GM19452 (cell line): ENCODE measurements at regions not wholly inside any gene's neighbourhood (a gene's known extent, or its start where the extent isn't known, plus 50 kb on each side); places are given as distances from the start of the nearest gene placed in this dataset.
"Not testable (repeated sequence)": the region's sequence is repeated elsewhere in the genome, so short reads cannot be mapped to it uniquely, and the experiment has no call there.

Experiments
- ATAC-seq: cut with Tn5 transposase; IDR thresholded peaks from one replicate; pipeline ENCODE4 v1.9.1; 2021; ENCODE audit not compliant: unreplicated experiment

DNA sequence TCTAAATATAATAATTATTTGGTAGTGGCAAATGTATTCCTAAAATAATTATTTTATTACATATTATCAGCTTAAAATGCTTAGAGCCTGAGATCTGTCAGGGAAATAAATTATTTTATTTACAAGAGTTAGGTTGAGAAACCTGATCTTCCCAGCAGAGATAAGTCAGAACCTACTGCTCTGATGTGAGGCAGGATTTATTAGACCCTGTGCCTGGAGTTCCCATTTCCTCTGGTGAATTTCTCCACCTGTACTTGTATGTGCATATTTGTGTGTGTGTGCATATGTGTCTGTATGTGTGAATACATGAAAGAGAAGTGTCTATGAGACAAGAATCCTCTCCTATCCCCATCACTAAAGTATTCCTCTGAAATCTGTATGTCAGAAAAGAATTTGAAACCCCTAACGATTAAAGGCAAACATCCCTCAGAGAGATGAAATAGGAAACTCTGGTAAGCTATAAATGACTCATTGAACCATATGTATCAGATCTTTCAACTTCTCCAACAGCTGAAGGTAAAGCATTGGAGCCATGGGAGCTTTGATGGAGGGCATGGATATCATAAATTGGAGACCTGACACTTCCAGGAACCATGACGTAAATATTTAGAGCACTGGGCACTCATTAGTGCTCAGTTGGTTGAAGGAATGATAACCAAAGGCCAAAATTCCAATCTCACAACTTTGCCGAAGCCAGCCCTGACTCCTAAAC lies 190.9 kb downstream of the XPNPEP1 start:
- ATAC-seq: no peak

DNA sequence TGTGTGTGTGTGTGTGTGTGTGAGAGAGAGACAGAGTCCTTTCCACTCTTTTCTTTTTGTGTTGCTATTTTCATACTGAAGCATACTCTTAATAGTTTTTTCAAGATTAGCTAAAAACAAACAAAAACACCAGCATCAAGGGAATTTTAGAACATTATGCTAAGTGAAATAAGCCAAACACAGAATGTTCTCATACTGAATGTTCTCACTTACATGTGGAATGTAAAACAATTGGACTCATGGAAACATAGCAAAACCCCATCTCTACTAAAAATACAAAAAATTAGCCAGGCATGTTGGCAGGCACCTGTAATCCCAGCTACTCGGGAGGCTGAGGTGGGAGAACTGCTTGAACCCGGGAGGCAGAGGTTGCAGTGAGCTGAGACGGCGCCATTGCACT lies 193.4 kb downstream of the XPNPEP1 start:
- ATAC-seq: not testable (repeated sequence)

DNA sequence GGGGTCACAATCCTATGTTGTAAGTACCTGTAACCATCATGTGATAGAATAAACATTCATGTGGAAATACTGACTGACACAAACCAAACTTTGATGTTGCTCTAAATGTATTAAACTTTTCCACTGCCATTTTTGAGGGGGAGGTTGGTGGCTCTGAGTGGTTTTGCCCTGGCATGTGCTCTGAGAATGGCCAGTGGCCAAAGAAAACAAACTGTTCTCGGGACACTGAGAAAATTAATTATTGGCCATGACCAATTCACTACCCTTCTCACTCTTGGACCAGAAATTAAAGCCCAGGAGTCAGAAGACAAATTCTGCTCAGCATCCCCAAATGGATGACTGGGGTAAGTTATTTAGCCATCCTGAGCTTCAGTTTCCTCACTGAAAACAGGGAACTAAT lies 195.9 kb downstream of the XPNPEP1 start:
- no peak for ATAC-seq

DNA sequence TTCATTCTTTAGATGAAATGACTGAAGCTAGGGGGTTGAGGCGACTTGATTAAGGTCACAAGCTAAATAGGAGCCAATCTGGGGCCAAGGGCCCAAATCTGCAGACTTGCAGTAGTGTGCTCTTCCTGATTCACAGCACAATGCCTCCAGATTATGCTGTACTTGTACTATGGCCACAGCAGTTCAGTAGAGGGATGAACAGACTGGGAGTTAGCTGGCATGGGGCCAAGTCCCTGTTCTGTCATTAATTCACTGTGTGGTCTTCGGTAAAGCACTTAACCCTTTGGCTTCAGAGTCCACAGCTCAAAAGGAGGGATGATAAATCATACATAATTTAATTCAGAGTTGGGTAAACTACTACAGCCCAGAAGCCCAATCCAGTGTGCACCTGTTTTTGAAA lies 196.8 kb downstream of the XPNPEP1 start:
- no peak for ATAC-seq

DNA sequence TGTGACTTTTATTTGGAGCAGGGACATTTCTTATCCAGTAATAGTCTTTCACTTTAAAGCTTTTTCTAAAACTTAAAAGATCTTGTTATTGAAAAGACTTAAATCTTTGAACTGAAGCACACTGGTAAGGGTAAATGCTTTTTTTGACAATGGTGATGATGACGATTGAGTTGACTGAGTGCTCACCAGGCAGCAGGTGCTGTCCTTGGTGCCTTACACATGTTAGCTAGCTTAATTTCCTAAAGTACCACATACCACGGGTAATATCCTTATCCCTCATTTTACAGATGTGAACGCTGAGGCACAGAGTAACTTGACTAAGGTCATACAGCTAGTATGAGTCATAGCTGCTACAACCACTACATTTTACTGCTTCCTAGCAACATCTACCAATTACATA lies 200.0 kb downstream of the XPNPEP1 start:
- no peak for ATAC-seq

DNA sequence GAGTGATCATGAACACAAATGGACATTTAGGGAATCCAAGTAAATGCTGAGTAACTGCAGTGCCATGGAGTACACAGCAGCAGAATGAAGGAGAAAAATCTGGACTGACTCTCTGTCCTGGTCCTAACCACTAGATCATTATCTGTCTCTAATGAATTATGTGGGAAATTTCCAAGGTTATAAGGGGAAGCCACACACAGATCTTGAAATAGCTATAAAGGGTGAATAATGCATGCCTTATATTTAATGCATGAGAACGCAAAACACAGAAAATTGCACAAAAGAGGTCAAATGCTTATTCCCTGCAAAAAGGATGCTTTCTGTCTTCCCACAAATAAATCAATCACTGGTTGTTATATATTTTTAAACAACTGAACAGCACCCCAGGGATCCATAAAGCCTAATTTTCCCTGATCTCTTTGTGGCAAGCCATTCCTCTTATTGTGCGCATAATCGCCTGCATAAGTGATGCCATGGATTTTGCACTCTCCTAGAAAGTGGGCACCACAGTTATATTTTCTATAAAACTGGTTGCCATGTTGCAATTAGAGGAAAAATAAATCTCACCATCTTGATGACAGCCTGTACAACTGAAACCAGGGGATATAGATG lies 201.8 kb downstream of the XPNPEP1 start:
- ATAC-seq: no peak

DNA sequence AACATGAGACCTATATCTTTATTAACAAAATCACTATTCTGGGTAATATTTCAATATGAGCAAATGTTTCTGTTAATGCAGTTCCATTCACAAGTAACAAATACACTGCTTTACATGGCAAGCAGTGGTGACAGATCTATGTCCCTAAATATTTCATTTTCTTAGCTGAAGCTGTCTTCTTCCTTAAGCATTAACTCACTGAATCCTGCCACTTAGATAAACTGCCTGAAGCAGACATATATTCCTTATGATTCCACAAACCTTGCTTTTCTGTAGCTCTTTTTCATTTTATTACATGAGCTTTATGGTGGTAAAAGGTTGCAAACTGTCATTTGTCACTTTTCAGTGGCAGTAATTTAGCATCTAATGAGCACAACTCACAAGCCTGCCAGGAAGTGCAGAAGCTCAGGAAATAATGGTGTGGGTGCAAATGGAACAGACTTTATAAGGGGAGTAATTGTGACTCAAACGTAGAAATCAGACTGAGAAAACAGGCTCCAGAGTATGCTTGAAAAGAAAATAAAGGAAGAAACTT lies 217.2 kb downstream of the XPNPEP1 start:
- ATAC-seq: no peak

DNA sequence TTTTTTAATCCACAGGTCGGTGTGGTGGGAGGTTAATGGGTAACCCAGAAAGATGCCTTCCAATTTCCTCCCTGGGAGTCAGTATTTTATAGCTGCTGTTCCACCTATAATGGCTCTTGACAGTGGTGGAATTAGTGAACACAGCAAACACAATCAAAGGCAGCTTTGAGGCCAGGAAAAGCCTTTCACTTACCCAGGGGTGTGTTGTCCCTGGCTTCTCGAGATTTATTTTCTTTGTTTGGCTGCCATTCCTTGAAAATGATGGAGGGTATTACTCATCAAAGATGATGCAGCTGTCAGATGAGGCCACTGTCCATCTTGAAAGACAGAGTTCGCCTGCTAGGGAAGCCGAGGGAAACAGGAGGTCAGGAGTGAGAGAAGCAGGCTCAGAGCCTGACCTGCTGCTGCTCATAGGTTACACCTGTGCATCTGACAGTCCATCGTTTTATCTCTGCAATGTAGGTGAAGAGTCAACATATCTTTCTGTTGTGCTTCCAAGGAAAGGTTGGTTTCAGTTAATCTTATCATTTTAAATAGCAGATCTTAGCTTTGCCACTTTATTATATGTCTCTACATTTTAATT lies 221.6 kb downstream of the XPNPEP1 start:
- ATAC-seq: no peak

DNA sequence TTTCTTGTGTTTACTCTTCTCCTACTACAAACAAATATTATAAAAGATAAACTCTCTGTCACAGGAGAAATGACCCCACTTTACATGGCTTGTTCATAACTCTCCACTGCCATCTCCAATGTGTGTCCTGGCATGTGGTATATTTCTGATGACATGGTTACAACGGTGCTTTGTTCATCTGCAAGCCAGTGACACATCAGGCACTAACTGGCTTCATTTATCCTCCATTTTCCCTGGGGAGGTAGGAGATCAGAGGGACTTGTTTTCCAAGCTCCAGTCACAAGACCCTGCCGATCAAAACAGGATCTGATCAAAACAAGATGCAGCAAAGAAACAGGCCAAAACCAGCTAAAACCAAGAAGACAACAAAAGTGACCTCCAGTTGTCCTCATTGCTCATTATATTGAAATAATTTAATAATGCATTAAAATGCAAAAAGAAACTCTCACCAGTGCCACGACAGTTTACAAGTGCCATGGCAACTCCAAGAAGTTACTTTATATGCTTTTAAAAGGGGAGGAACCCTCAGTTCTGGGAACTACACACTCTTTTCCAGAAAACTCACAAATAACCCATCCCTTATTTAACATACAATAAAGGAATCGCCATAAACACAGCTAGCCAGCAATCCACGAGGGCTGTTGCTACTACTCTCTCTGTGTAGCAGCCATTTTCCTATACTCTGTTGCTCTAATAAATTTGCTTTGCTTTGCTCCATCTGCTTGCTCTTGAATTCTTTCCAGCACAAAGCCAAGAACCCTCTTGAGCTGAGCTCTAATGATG lies 224.2 kb downstream of the XPNPEP1 start:
- ATAC-seq: no peak

DNA sequence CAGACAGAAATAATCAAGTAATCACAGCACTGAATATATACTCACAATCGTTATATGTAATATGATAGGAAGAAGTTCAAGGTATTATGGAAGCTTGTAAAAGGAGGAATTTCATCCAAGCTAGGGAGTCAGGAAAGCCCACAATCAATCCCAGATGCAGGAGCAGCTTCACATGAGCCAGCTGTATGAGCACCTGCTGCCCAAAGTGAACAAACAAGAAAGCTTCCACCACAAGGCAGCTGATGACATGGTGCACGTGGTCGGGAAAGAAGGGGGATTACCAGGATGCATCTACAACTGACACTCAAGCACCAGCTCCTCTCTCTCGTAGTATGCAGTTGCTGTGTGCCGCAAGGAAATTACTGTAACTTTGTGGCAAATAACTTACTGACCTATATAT lies 225.2 kb downstream of the XPNPEP1 start:
- ATAC-seq: no peak

DNA sequence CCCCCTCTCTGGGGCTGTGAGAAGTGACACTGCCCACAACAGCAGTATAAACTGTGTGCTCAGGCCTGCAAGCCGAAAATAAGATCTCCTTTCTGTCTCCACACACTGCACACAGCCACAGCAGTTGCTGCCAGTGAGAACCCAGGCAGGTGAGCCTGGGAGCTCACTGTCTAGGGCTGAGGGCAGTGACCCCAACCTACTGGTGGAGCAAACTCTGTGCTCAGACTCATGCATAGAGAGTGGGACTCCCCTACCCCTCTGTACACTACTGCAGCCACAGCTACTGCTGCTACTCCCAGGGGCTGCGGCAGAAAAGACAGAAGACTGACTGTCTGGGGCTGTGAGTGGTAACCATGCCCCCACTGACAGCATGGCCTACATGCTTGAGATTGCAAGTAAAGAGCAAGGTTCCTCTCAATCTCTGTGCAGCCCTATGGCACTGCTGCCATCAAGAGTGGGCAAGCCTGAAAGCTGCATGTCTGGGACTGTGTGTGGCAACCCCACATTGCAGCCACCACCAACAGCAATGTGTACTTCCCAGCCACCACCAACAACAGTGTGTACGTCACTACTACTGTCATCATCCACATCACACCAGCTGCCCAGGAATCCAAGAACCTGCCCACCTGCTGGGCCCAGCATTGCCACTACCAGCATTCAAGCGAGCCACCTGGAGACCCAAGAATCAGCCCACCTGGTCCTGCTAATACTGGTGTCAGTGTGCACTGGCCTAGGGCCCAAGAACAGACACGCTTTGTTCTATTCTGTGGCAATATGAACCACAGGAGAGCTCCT lies 226.1 kb downstream of the XPNPEP1 start:
- no peak for ATAC-seq

DNA sequence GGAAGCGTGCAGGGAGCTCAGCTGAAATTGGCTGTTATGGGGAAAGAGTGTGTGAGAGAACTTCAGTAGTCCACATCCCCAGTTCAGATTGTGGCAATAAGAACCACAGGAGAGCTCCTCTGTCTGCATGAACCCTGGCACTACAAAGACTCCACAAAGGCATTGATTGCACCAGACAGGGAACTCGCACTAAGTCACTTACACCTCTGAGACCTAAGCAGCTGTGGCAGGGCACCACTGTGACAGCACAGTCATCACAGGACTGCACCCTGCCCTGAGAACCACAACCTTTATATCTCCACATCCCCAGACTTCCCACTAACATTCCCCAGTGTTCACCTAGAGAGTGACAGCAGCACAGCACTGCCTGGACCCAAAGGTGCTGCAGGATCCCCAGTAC lies 226.8 kb downstream of the XPNPEP1 start:
- ATAC-seq: no peak

DNA sequence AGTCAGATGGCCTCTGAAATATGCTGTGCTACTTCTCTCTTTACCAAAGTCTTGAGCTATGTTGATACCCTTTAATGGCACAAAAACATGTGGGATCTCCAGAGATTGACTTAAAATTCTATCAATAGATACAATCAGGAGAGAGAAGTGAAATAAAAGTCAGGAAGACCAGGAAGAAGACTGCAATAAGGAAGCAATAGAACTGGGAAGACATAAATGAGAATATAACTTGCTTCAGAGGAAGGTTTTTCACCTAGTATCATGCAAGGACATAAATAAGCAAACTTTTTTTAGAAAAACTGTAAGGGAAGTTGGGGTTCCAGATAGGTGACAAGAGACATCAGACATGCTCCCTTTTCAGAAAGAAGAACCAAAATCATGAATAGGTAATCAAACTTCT lies 227.3 kb downstream of the XPNPEP1 start:
- ATAC-seq: no peak

DNA sequence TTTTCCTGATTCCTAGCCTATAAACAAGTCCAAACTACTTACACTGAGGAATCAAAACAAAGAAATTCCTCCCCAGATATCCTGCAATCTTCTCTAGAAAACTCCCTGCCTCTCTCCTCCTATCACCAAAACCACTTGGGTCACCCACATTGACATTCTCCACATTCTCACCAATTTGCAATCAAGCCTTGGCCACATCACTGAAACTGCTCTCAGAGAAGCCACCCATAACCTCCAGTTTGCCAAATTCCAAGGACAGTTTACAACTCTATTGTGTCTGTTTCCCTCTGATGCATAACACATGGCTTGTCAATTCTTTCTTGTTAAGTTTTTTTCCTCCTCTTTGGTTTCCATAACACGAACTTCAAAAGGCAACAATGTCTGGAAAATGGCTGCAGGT lies 233.5 kb downstream of the XPNPEP1 start:
- ATAC-seq: no peak

DNA sequence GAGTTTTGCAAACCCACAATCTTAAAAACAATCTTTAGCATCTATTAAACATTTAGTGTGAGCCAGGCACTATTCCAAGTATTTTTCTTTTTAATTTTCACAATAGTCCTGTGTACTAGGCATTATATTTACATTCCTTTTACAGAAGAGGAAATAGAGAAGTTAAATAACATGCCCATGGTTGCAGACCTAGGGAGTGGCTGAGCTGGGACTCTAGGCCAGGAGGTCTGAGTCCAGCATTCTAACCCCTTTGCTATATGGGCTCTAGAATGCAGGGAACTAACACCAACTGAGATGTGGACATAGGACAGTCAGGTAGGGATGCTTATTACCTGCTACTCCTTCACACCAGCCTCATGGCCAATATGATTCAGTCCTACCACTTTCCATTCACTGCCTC lies 243.8 kb downstream of the XPNPEP1 start:
- ATAC-seq: no peak

DNA sequence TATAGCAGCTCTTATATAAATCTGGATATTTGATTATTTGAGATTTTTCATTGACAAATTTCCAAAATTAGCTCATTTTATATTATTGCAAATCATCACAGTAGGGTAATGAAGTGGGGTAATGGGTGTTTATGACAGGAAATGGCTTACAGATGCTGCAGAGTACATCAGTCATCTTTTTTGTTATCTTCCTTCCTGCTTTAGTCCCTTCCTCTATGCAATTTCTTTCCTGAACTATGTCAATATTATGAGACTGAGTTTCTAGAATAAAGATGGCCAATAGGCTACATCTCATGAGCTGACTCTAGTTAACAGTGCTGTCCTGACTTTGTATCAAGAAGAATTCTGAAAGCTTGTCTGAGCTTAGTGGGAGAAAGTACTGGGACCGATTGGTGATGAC lies 244.5 kb downstream of the XPNPEP1 start:
- no peak for ATAC-seq

DNA sequence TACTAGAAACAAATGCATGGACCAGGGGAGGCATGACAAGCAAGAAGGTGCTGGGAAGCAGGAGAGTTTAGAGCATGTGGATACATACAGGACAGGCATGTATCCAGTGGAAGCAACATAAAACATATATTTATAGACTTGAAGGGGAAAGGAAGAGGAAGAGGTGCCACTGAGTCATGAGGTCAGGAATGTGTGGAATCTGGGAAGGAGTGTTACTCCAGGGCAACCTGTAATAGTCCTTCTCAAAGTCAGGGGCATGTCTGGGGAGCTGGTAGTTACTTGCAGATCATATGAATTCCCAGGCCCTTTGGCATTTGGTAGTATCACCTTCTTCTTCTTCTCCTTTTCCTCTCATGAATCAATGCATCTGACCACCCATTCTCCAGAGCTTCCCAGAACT lies 246.6 kb downstream of the XPNPEP1 start:
- ATAC-seq: no peak

DNA sequence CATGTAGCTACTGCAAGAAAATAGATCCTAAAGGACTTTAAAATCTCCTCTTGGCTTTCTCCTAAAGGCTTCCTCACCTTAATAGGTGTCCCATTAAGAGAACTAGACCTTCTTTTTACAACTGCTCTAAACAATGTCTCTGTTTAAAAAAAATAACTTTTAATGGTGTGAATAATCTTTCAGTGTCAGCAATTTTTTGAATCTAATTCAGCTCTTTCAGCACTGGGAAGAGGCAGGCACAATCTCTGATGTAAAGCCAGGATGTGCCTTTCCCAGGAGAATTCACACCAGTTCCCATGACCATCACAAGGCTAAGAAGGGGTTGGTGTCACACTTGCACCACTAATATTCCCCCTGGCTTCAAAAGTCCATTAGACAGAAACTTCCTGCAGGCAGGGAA lies 254.6 kb downstream of the XPNPEP1 start:
- ATAC-seq: no peak

DNA sequence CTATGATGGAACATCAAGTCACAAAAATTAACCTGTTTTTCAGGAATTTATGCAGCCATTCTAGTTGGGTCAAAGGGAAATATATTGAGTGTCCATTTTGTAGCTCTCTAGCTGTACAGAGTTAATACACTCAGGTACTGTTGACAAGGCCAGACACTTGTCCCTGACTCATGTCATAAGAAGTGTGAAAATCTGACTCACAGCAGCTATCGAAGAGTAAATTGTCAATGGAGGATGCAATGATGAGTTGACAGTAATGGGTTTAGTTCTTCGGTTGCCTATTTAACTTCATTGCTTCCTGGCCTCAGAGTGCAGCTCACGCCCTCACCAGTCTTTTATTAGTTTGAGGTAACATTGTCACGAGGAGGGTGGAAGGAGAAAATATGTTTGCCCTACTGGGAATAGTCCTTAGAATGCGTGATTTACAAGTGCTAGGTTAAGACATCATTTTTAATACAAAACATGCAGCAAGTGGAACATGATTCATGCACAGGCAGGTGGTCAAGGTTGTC lies 255.1 kb downstream of the XPNPEP1 start:
- no peak for ATAC-seq

DNA sequence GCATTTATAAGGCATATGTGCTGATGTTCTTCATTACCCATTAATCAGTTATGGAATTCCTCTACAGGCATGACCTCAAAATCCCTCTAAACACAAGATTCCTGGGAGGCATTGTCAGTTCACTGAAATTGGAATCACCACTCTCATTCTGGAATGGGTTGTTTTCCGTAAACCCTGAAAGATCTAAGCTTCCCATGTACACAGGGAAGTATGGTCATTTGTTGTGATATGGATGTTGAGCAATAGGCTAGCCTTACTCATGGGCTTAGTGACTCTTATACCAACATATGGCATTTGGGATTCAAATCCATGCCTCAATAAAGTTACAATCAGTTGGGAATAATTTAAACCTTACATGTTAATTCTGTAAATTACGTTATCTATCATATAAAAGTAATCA lies 258.0 kb downstream of the XPNPEP1 start:
- no peak for ATAC-seq

DNA sequence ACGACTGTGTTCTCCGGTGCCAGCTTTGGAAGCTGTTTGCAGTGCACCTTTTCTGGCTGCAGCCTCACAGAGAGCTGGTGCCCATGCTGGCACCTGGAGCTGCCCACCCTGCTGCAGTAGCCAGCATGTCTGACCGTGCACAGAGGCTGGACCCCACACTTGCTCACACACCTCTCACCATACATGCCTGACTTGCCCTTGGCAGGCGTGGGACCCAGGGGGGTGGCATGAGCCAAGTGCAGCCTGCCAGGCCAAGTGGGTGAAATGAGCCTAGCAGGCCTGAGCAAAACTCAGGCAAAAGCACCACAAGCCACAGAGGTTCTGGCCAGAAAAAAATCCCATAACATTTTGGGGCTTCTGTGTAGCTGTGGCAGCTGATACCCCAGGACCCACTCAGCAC lies 258.8 kb downstream of the XPNPEP1 start:
- no peak for ATAC-seq
